ENCODE measurements at regions not wholly inside any gene's neighbourhood (a gene's known extent, or its start where the extent isn't known, plus 50 kb on each side); places are given as distances from the start of the nearest gene placed in this dataset.

GRCh38 chr15:97521381-97522285 lies 438.9 kb upstream of the ARRDC4 start:
- no peak for TF ChIP-seq BHLHE40 (IDR thresholded peaks at IDR 0.05; ENCODE audit: borderline replicate concordance)
- no peak for TF ChIP-seq NFRKB (IDR thresholded peaks at IDR 0.05)
- no peak for TF ChIP-seq FOXM1 (IDR thresholded peaks at IDR 0.05; ENCODE audit: borderline replicate concordance)
- no peak for TF ChIP-seq HDGF (IDR thresholded peaks at IDR 0.05; ENCODE audit: borderline replicate concordance)

All from HEK293T (cell line).